Cardiac muscle cell (in vitro differentiated cells and primary cell): ENCODE measurements at regions not wholly inside any gene's neighbourhood (a gene's known extent, or its start where the extent isn't known, plus 50 kb on each side); places are given as distances from the start of the nearest gene placed in this dataset.
A peak's percentile ranks its signal among the peaks of the same experiment; 100 is the strongest.

ENCODE experiments used
- DNase-seq, 2 donors: peaks; one replicate each; pipeline versions ENCODE4 v3.0.0 to v3.0.0-alpha.2; 2010 to 2017; ENCODE audit warnings: low read depth in 1 of 2, low spot score in 1 of 2
- H3K27ac ChIP-seq: fragments of 200-600 bp; sonication (generic); 2 replicates; pipeline ENCODE4 v1.5.1; 2016
- H3K27me3 ChIP-seq: fragments of 200-600 bp; sonication (generic); 2 replicates; pipeline ENCODE4 v1.6.0; 2016; ENCODE audit warnings: control low read depth
- H3K36me3 ChIP-seq: fragments of 200-600 bp; sonication (generic); 2 replicates; pipeline ENCODE4 v1.5.1; 2016; ENCODE audit warnings: control low read depth
- H3K4me1 ChIP-seq: fragments of 200-600 bp; sonication (generic); 2 replicates; pipeline ENCODE4 v1.8.1; 2017; ENCODE audit warnings: low read depth, mild to moderate bottlenecking, mixed run types
- H3K4me3 ChIP-seq: fragments of 200-600 bp; sonication (generic); 2 replicates; pipeline ENCODE4 v1.5.1; 2016; ENCODE audit warnings: mild to moderate bottlenecking
- H3K9me3 ChIP-seq: fragments of 200-600 bp; sonication (generic); 2 replicates; pipeline ENCODE4 v1.5.1; 2017; ENCODE audit warnings: low read depth, mild to moderate bottlenecking, control low read depth
- TF ChIP-seq, protein P1 (sequence below): IDR thresholded peaks from 2 replicates; pipeline ENCODE4 v1.5.1; 2012; ENCODE audit warnings: low read depth, mild to moderate bottlenecking, low read length

DNA sequence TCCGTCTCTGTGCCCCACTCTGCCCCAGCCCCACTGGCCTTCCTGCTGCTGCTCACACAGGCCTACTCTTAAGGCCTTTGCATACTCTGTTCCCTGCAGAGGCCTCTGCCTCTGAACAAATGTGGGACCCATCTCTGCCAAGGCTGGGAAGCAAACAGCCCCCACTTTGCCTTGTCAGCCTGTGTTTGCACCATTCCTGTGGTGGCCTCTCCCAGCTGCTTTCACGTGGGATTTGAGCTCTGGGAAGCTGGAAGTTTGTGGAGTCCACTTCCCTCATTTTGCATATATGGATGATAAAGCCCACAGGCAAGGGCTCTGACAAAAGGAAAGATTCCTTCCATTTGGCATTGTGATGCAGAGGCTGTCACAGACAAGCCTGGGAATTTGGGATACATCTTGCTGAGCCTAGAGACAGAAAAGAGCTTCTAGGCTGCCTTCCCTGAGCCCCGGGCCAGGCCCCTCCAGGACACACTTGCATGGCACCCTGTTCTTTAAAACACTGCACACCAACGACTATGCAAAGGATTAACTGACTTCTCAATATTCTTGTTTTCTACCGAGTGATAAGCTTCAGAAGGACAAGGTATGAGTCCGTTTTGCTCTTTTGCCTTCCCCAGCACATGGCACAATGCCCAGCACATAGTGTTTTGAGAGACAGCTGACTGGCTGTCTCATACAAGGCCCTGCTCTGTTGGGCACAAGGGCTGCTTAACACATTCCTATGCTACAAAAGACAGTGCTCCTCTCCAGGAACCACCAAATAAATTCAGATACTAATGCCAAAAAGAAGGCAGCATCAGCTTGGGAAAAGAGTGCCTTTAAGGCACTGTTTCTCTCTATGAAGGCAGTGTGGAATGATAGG lies 120.7 kb upstream of the TOPAZ1 start:
- DNase-seq = peak in 1 of 2 donors; percentile 3
- H3K9me3 ChIP-seq = no peaks in the 10 kb centered on the region
- TF ChIP-seq, protein P1, sequence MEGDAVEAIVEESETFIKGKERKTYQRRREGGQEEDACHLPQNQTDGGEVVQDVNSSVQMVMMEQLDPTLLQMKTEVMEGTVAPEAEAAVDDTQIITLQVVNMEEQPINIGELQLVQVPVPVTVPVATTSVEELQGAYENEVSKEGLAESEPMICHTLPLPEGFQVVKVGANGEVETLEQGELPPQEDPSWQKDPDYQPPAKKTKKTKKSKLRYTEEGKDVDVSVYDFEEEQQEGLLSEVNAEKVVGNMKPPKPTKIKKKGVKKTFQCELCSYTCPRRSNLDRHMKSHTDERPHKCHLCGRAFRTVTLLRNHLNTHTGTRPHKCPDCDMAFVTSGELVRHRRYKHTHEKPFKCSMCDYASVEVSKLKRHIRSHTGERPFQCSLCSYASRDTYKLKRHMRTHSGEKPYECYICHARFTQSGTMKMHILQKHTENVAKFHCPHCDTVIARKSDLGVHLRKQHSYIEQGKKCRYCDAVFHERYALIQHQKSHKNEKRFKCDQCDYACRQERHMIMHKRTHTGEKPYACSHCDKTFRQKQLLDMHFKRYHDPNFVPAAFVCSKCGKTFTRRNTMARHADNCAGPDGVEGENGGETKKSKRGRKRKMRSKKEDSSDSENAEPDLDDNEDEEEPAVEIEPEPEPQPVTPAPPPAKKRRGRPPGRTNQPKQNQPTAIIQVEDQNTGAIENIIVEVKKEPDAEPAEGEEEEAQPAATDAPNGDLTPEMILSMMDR = no peak
- H3K4me3 ChIP-seq = no peak overlapping the region
- no peaks in the 10 kb centered on the region for H3K36me3 ChIP-seq
- H3K4me1 ChIP-seq = peaks cover 3% of the 10 kb centered on the region
- no peak overlapping the region for H3K27ac ChIP-seq
- H3K27me3 ChIP-seq = peaks cover 82% of the 10 kb centered on the region

DNA sequence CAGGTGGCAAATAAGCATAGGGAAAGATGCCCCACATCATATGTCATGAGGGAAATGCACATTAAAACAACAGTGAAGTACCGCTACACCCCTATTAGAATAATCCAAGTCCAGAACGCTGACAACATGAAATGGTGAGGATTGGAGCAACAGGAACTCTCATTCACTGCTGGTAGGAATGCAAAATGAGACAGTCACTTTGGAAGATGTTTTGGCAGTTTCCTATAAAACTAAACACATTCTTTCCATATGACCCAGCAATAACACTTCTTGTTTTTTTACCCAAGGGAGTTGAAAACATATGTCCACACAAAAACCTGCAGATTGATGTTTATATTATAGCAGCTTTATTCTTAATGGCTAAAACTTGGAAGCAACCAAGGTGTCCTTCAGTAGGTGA lies 116.4 kb upstream of the TOPAZ1 start:
- no peaks in the 10 kb centered on the region for H3K36me3 ChIP-seq
- no peaks in the 10 kb centered on the region for H3K9me3 ChIP-seq
- peaks cover 8% of the 10 kb centered on the region for H3K4me1 ChIP-seq
- TF ChIP-seq, protein P1 = no peak
- H3K27me3 ChIP-seq = peaks cover 81% of the 10 kb centered on the region
- no peak overlapping the region for H3K4me3 ChIP-seq
- no peak overlapping the region for H3K27ac ChIP-seq
- peak in 1 of 2 donors; percentile 46 for DNase-seq

DNA sequence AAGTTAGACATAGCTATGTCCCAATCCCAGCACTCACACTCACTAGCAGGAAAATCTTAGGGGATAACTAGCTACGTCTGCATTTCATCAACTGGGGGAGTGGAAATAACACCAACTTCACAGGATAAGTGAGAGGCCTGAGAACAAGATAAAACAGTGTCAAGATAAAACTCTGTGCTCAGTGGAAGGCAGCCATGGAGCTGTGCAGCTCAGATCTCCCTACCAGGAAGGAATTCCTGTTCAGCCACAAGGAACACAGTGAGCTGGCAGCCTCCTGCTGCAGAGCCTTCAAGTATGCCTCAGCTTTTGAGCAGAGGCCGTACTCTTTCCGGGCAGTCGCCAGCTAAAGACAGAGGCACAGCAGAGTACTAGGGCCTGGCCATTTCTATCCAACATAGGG lies 115.8 kb upstream of the TOPAZ1 start:
- peaks cover 8% of the 10 kb centered on the region for H3K4me1 ChIP-seq
- H3K27ac ChIP-seq = no peak overlapping the region
- H3K36me3 ChIP-seq = no peaks in the 10 kb centered on the region
- no peak overlapping the region for H3K4me3 ChIP-seq
- peak; percentile 48 to 92 for DNase-seq
- peaks cover 81% of the 10 kb centered on the region for H3K27me3 ChIP-seq
- TF ChIP-seq, protein P1 = no peak
- no peaks in the 10 kb centered on the region for H3K9me3 ChIP-seq

DNA sequence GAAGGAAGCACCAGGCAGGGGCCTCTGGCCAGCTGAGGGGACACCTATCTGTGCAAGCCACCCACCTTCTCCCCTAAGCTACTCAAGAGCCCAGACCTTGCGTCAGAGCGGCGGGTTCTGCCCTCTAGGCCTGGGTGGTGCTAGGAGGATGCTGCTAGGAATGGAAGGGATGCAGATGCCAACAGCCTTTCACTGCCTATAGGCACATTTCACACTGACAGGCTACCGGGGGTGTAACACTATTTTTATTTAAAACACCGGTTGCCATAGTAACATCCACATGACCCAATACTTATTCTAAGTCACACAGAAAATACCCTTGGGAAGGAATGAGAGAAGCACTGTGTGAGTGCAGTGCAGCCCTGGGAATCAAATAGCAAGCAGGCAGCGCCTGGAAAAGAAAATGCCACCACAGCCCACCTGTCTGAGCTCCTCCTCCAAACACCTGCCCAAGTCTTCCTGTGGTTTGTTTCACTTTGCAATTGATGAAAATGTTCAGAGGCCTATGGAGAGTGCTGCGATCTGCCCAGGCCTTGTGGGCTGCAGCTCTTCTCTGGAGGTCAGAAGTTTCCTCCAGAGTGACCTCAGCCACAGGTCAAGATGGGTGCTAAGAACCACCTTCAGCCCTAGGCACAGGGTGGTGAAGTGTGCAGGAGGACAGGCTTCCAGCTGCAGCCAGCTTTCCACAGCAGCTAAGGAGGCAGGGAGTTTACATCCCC lies 113.5 kb upstream of the TOPAZ1 start:
- TF ChIP-seq, protein P1 = no peak
- peaks cover 83% of the 10 kb centered on the region for H3K27me3 ChIP-seq
- no peaks in the 10 kb centered on the region for H3K9me3 ChIP-seq
- H3K4me1 ChIP-seq = peaks cover 8% of the 10 kb centered on the region
- DNase-seq = peak in 1 of 2 donors; percentile 4
- H3K4me3 ChIP-seq = no peak overlapping the region
- no peak overlapping the region for H3K27ac ChIP-seq
- H3K36me3 ChIP-seq = no peaks in the 10 kb centered on the region

DNA sequence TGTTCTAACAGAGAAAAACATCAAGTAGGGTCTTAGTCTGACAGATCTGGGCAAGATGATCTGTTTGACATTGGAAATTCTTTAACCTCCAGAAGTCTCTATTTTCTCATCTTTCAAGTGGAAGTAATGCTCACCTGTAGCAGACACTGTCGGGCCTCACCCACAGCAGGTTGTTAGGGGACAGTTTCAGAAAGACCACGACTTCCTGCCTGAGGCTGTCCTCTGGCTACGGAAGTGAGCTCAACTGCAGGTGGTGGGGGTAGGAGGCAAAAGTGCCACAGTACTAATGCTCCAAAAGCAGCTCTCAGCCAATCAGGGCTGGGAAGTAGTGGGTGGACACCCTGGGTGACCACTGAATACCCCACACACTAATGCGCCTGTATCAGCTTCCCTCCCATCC lies 111.4 kb upstream of the TOPAZ1 start:
- no peak for DNase-seq
- no peaks in the 10 kb centered on the region for H3K9me3 ChIP-seq
- peaks cover 93% of the 10 kb centered on the region for H3K27me3 ChIP-seq
- no peak overlapping the region for H3K4me3 ChIP-seq
- no peak overlapping the region for H3K27ac ChIP-seq
- TF ChIP-seq, protein P1 = no peak
- peaks cover 8% of the 10 kb centered on the region for H3K4me1 ChIP-seq
- no peaks in the 10 kb centered on the region for H3K36me3 ChIP-seq
